ENCODE measurements at regions not wholly inside any gene's neighbourhood (a gene's known extent, or its start where the extent isn't known, plus 50 kb on each side); places are given as distances from the start of the nearest gene placed in this dataset.
A peak's percentile ranks its signal among the peaks of the same experiment; 100 is the strongest.

DNA sequence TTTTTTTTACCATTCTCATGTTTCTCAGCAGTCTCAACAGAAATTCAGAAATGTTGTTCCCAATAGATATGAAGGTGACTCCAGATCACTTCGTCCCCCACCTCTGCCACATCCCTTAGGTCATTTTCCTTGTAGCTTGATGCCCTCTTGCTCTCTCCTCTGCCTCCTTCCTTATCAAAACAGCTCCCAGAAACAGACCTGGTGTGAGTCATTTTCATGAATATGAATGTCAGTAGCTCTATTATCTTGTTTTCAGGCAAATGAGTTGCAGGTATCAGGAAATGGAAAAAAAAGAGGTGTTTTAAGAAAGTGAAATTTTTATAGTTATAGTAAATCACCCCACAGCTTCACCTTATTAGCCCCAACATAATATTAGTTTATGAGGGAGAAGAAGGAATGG lies 539.3 kb downstream of the SUCLA2 start:
- no peak for TF ChIP-seq CTCF (IDR thresholded peaks at IDR 0.05; ENCODE audit: unreplicated experiment)
- H3K27ac Mint-ChIP-seq: no peak overlapping the region
- no peak for DNase-seq (ENCODE audit: low spot score, unreplicated experiment)
- H3K9me3 Mint-ChIP-seq (ENCODE audit: low read depth): peaks cover 6% of the 10 kb centered on the region
- no peak overlapping the region for H3K4me3 Mint-ChIP-seq (ENCODE audit: low read depth)
- H3K27me3 Mint-ChIP-seq: no peaks in the 10 kb centered on the region
- no peaks in the 10 kb centered on the region for H3K4me1 Mint-ChIP-seq (ENCODE audit: low read depth)
- no peaks in the 10 kb centered on the region for H3K36me3 Mint-ChIP-seq (ENCODE audit: insufficient read depth)

- H3K9me3 Mint-ChIP-seq (ENCODE audit: low read depth): no peaks in the 10 kb centered on the region
- H3K36me3 Mint-ChIP-seq (ENCODE audit: insufficient read depth): no peaks in the 10 kb centered on the region
- TF ChIP-seq CTCF (IDR thresholded peaks at IDR 0.05; ENCODE audit: unreplicated experiment): peak; percentile 22
- no peaks in the 10 kb centered on the region for H3K4me1 Mint-ChIP-seq (ENCODE audit: low read depth)
- DNase-seq (ENCODE audit: low spot score, unreplicated experiment): no peak
- no peaks in the 10 kb centered on the region for H3K27me3 Mint-ChIP-seq
- H3K27ac Mint-ChIP-seq: no peak overlapping the region
- no peak overlapping the region for H3K4me3 Mint-ChIP-seq (ENCODE audit: low read depth)
These were observed 541.6 kb downstream of the SUCLA2 start for GRCh38 chr13:47459512-47459911.

DNA sequence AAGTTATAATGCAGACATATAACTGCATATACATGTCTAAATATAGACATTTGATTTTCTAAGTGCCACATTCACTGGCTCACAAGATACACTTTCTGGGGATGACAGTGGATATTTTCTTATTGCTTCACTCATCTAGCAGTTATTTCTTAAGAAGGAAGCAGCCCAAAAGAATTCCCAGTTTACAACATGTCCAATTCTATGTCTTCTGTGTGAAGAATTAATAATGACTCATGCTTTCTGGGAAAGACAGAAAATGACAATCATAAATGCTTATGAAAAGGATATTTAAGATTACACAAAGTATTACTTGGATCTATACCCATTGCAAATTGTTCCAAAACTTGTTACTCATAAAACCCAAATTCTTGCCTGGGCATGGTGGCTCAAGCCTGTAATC lies 543.4 kb downstream of the SUCLA2 start:
- Mint-ChIP-seq H3K36me3 (ENCODE audit: insufficient read depth) (no peaks in the 10 kb centered on the region), H3K4me1 (ENCODE audit: low read depth) (no peaks in the 10 kb centered on the region), H3K27me3 (no peaks in the 10 kb centered on the region), H3K9me3 (ENCODE audit: low read depth) (no peaks in the 10 kb centered on the region), H3K27ac (no peak overlapping the region), H3K4me3 (ENCODE audit: low read depth) (no peak overlapping the region)
- no peak for DNase-seq (ENCODE audit: low spot score, unreplicated experiment)
- TF ChIP-seq CTCF (IDR thresholded peaks at IDR 0.05; ENCODE audit: unreplicated experiment): no peak

- H3K27ac Mint-ChIP-seq: no peak overlapping the region
- H3K4me1 Mint-ChIP-seq (ENCODE audit: low read depth): no peaks in the 10 kb centered on the region
- H3K4me3 Mint-ChIP-seq (ENCODE audit: low read depth): no peak overlapping the region
- H3K9me3 Mint-ChIP-seq (ENCODE audit: low read depth): no peaks in the 10 kb centered on the region
- no peak for DNase-seq (ENCODE audit: low spot score, unreplicated experiment)
- TF ChIP-seq CTCF (IDR thresholded peaks at IDR 0.05; ENCODE audit: unreplicated experiment): peak; percentile 11
- H3K36me3 Mint-ChIP-seq (ENCODE audit: insufficient read depth): no peaks in the 10 kb centered on the region
- no peaks in the 10 kb centered on the region for H3K27me3 Mint-ChIP-seq
These were observed 545.4 kb downstream of the SUCLA2 start for GRCh38 chr13:47455626-47456025.

GRCh38 chr13:47454986-47455385 lies 546.1 kb downstream of the SUCLA2 start:
- Mint-ChIP-seq H3K4me3 (ENCODE audit: low read depth) (no peak overlapping the region), H3K27me3 (no peaks in the 10 kb centered on the region), H3K36me3 (ENCODE audit: insufficient read depth) (no peaks in the 10 kb centered on the region), H3K4me1 (ENCODE audit: low read depth) (no peaks in the 10 kb centered on the region), H3K27ac (no peak overlapping the region), H3K9me3 (ENCODE audit: low read depth) (no peaks in the 10 kb centered on the region)
- no peak for TF ChIP-seq CTCF (IDR thresholded peaks at IDR 0.05; ENCODE audit: unreplicated experiment)
- no peak for DNase-seq (ENCODE audit: low spot score, unreplicated experiment)
